ENCODE measurements at regions not wholly inside any gene's neighbourhood (a gene's known extent, or its start where the extent isn't known, plus 50 kb on each side); places are given as distances from the start of the nearest gene placed in this dataset.

GRCh38 chr9:26722755-26723154, 169.8 kb downstream of the CAAP1 start:
- H3K36me3 Mint-ChIP-seq (ENCODE audit: low read depth) = no peaks in the 10 kb centered on the region
- peaks cover 10% of the 10 kb centered on the region for H3K27me3 Mint-ChIP-seq
- no peak overlapping the region for H3K4me3 Mint-ChIP-seq
- ChIA-PET POLR2A (no interaction called here), CTCF (no interaction called here)
- no peak for DNase-seq
- no peak overlapping the region for H3K27ac Mint-ChIP-seq
- H3K4me1 Mint-ChIP-seq = no peaks in the 10 kb centered on the region
- no peaks in the 10 kb centered on the region for H3K9me3 Mint-ChIP-seq

GRCh38 chr9:26710008-26710407, 182.6 kb downstream of the CAAP1 start:
- peaks cover 2% of the 10 kb centered on the region for H3K27me3 Mint-ChIP-seq
- CTCF ChIA-PET = no interaction called here

GRCh38 chr9:26706223-26706622, 186.4 kb downstream of the CAAP1 start:
- ChIA-PET POLR2A (no interaction called here), CTCF (no interaction called here)
- Mint-ChIP-seq H3K27ac (no peak overlapping the region), H3K4me1 (no peaks in the 10 kb centered on the region), H3K4me3 (no peak overlapping the region), H3K9me3 (peaks cover 5% of the 10 kb centered on the region), H3K27me3 (peaks cover 2% of the 10 kb centered on the region), H3K36me3 (ENCODE audit: low read depth) (no peaks in the 10 kb centered on the region)
- no peak for DNase-seq

More at GRCh38 chr9:26710008-26710407, 182.6 kb downstream of the CAAP1 start:
- POLR2A ChIA-PET = no interaction called here
- Mint-ChIP-seq H3K4me3 (no peak overlapping the region), H3K36me3 (ENCODE audit: low read depth) (no peaks in the 10 kb centered on the region), H3K27ac (no peak overlapping the region), H3K9me3 (peaks cover 5% of the 10 kb centered on the region), H3K4me1 (no peaks in the 10 kb centered on the region)
- DNase-seq = no peak

- Mint-ChIP-seq H3K27ac (no peak overlapping the region), H3K36me3 (ENCODE audit: low read depth) (no peaks in the 10 kb centered on the region), H3K4me1 (no peaks in the 10 kb centered on the region), H3K9me3 (peaks cover 3% of the 10 kb centered on the region), H3K4me3 (no peak overlapping the region), H3K27me3 (peaks cover 2% of the 10 kb centered on the region)
- DNase-seq = no peak
- POLR2A ChIA-PET = no interaction called here
- CTCF ChIA-PET = no interaction called here
Observed at GRCh38 chr9:26695298-26695622, 197.3 kb downstream of the CAAP1 start.

- Mint-ChIP-seq H3K4me3 (no peak overlapping the region), H3K4me1 (no peaks in the 10 kb centered on the region), H3K27me3 (peaks cover 2% of the 10 kb centered on the region), H3K27ac (no peak overlapping the region), H3K9me3 (peaks cover 3% of the 10 kb centered on the region), H3K36me3 (ENCODE audit: low read depth) (no peaks in the 10 kb centered on the region)
- ChIA-PET POLR2A (no interaction called here), CTCF (no interaction called here)
- DNase-seq = no peak
Observed at GRCh38 chr9:26694381-26695297, 198.0 kb downstream of the CAAP1 start.

GRCh38 chr9:26689041-26689440, 203.6 kb downstream of the CAAP1 start:
- Mint-ChIP-seq H3K4me1 (no peaks in the 10 kb centered on the region), H3K4me3 (no peak overlapping the region), H3K27me3 (no peaks in the 10 kb centered on the region), H3K9me3 (no peaks in the 10 kb centered on the region), H3K27ac (no peak overlapping the region), H3K36me3 (ENCODE audit: low read depth) (no peaks in the 10 kb centered on the region)
- ChIA-PET POLR2A (no interaction called here), CTCF (no interaction called here)
- no peak for DNase-seq

- Mint-ChIP-seq H3K4me1 (no peaks in the 10 kb centered on the region), H3K9me3 (no peaks in the 10 kb centered on the region), H3K4me3 (no peak overlapping the region), H3K36me3 (ENCODE audit: low read depth) (no peaks in the 10 kb centered on the region), H3K27me3 (no peaks in the 10 kb centered on the region), H3K27ac (no peak overlapping the region)
- CTCF ChIA-PET = no interaction called here
- DNase-seq = no peak
- POLR2A ChIA-PET = no interaction called here
Observed at GRCh38 chr9:26687421-26687820, 205.2 kb downstream of the CAAP1 start.

GRCh38 chr9:26685818-26686217, 206.8 kb downstream of the CAAP1 start:
- DNase-seq = no peak
- Mint-ChIP-seq H3K27me3 (no peaks in the 10 kb centered on the region), H3K36me3 (ENCODE audit: low read depth) (no peaks in the 10 kb centered on the region), H3K4me3 (no peak overlapping the region), H3K4me1 (no peaks in the 10 kb centered on the region), H3K9me3 (no peaks in the 10 kb centered on the region), H3K27ac (no peak overlapping the region)
- CTCF ChIA-PET = interaction anchor here (0.6 kb wide), 1 partner anchor 437 kb away, joined by 3 read pairs; no protein-coding TSS in a partner anchor
- POLR2A ChIA-PET = no interaction called here

GRCh38 chr9:26684029-26684428, 208.6 kb downstream of the CAAP1 start:
- Mint-ChIP-seq H3K4me1 (no peaks in the 10 kb centered on the region), H3K27me3 (no peaks in the 10 kb centered on the region), H3K36me3 (ENCODE audit: low read depth) (no peaks in the 10 kb centered on the region), H3K27ac (no peak overlapping the region), H3K4me3 (no peak overlapping the region), H3K9me3 (no peaks in the 10 kb centered on the region)
- no peak for DNase-seq
- CTCF ChIA-PET = no interaction called here
- POLR2A ChIA-PET = no interaction called here

GRCh38 chr9:26682796-26683496, 209.7 kb downstream of the CAAP1 start:
- H3K4me3 Mint-ChIP-seq = no peak overlapping the region
- POLR2A ChIA-PET = no interaction called here
- no peak for DNase-seq
- no peaks in the 10 kb centered on the region for H3K36me3 Mint-ChIP-seq (ENCODE audit: low read depth)
- H3K27ac Mint-ChIP-seq = no peak overlapping the region
- no peaks in the 10 kb centered on the region for H3K4me1 Mint-ChIP-seq
- no peaks in the 10 kb centered on the region for H3K27me3 Mint-ChIP-seq
- H3K9me3 Mint-ChIP-seq = no peaks in the 10 kb centered on the region
- CTCF ChIA-PET = no interaction called here

- DNase-seq = no peak
- Mint-ChIP-seq H3K9me3 (no peaks in the 10 kb centered on the region), H3K36me3 (ENCODE audit: low read depth) (no peaks in the 10 kb centered on the region), H3K27ac (no peak overlapping the region), H3K4me1 (no peaks in the 10 kb centered on the region), H3K4me3 (no peak overlapping the region), H3K27me3 (no peaks in the 10 kb centered on the region)
- ChIA-PET POLR2A (no interaction called here), CTCF (no interaction called here)
Observed at GRCh38 chr9:26682041-26682440, 210.6 kb downstream of the CAAP1 start.

GRCh38 chr9:26677965-26678706, 214.5 kb downstream of the CAAP1 start:
- POLR2A ChIA-PET = no interaction called here
- DNase-seq = no peak
- H3K4me1 Mint-ChIP-seq = no peaks in the 10 kb centered on the region
- H3K9me3 Mint-ChIP-seq = no peaks in the 10 kb centered on the region
- no peaks in the 10 kb centered on the region for H3K27me3 Mint-ChIP-seq
- H3K36me3 Mint-ChIP-seq (ENCODE audit: low read depth) = no peaks in the 10 kb centered on the region
- no peak overlapping the region for H3K4me3 Mint-ChIP-seq
- H3K27ac Mint-ChIP-seq = no peak overlapping the region
- CTCF ChIA-PET = no interaction called here

- Mint-ChIP-seq H3K27me3 (no peaks in the 10 kb centered on the region), H3K9me3 (no peaks in the 10 kb centered on the region), H3K4me3 (no peak overlapping the region), H3K36me3 (ENCODE audit: low read depth) (no peaks in the 10 kb centered on the region), H3K4me1 (no peaks in the 10 kb centered on the region), H3K27ac (no peak overlapping the region)
- DNase-seq = no peak
- ChIA-PET CTCF (no interaction called here), POLR2A (no interaction called here)
Observed at GRCh38 chr9:26675035-26675434, 217.6 kb downstream of the CAAP1 start.

Data from activated CD4-positive, alpha-beta memory T cell treated with anti-CD3 and anti-CD28 coated beads, Interleukin-2, amount 10 ng/mL, durations not matched to agents 7 days and 5 days (primary cell).